ENCODE measurements at regions not wholly inside any gene's neighbourhood (a gene's known extent, or its start where the extent isn't known, plus 50 kb on each side); places are given as distances from the start of the nearest gene placed in this dataset.
"Not testable (repeated sequence)": the region's sequence is repeated elsewhere in the genome, so short reads cannot be mapped to it uniquely, and the experiment has no call there.

GRCh38 chr12:19623751-19624399 lies 184.6 kb downstream of the AEBP2 start:
- Histone ChIP-seq H3K27ac (ENCODE audit: low read depth, low read length) (no peak overlapping the region), H3K36me3 (ENCODE audit: control insufficient read depth in 3 of 3, insufficient read depth in 3 of 3, low read length in 3 of 3) (no peaks in the 10 kb centered on the region), H3K4me1 (ENCODE audit: control insufficient read depth in 3 of 3, insufficient read depth in 3 of 3, low read length in 3 of 3) (peaks cover 0 to 3% (median 0%) of the 10 kb centered on the region in 3 donors), H3K9ac (ENCODE audit: low read depth in 1 of 3, low read length in 3 of 3) (no peak overlapping the region), H3K27me3 (ENCODE audit: control insufficient read depth in 3 of 3, insufficient read depth in 3 of 3, low read length in 3 of 3) (no peaks in the 10 kb centered on the region), H3K4me3 (ENCODE audit: low read length in 3 of 3) (no peak overlapping the region), H3K9me3 (ENCODE audit: control insufficient read depth in 3 of 3, low read length in 3 of 3) (no peaks in the 10 kb centered on the region)

GRCh38 chr12:19624491-19624890 lies 185.2 kb downstream of the AEBP2 start:
- Histone ChIP-seq H3K4me1 (ENCODE audit: control insufficient read depth in 3 of 3, insufficient read depth in 3 of 3, low read length in 3 of 3) (peaks cover 0 to 3% (median 0%) of the 10 kb centered on the region in 3 donors), H3K9ac (ENCODE audit: low read depth in 1 of 3, low read length in 3 of 3) (no peak overlapping the region), H3K9me3 (ENCODE audit: control insufficient read depth in 3 of 3, low read length in 3 of 3) (no peaks in the 10 kb centered on the region), H3K36me3 (ENCODE audit: control insufficient read depth in 3 of 3, insufficient read depth in 3 of 3, low read length in 3 of 3) (no peaks in the 10 kb centered on the region), H3K27ac (ENCODE audit: low read depth, low read length) (no peak overlapping the region), H3K27me3 (ENCODE audit: control insufficient read depth in 3 of 3, insufficient read depth in 3 of 3, low read length in 3 of 3) (no peaks in the 10 kb centered on the region), H3K4me3 (ENCODE audit: low read length in 3 of 3) (no peak overlapping the region)

- not testable (repeated sequence) for H3K36me3 ChIP-seq (ENCODE audit: control insufficient read depth in 3 of 3, insufficient read depth in 3 of 3, low read length in 3 of 3); H3K27me3 ChIP-seq (ENCODE audit: control insufficient read depth in 3 of 3, insufficient read depth in 3 of 3, low read length in 3 of 3); H3K27ac ChIP-seq (ENCODE audit: low read depth, low read length); H3K4me3 ChIP-seq (ENCODE audit: low read length in 3 of 3); H3K4me1 ChIP-seq (ENCODE audit: control insufficient read depth in 3 of 3, insufficient read depth in 3 of 3, low read length in 3 of 3); H3K9ac ChIP-seq (ENCODE audit: low read depth in 1 of 3, low read length in 3 of 3); H3K9me3 ChIP-seq (ENCODE audit: control insufficient read depth in 3 of 3, low read length in 3 of 3)
These were observed 186.3 kb downstream of the AEBP2 start for GRCh38 chr12:19625551-19625950.

- Histone ChIP-seq H3K9ac (ENCODE audit: low read depth in 1 of 3, low read length in 3 of 3) (no peak overlapping the region), H3K9me3 (ENCODE audit: control insufficient read depth in 3 of 3, low read length in 3 of 3) (no peaks in the 10 kb centered on the region), H3K36me3 (ENCODE audit: control insufficient read depth in 3 of 3, insufficient read depth in 3 of 3, low read length in 3 of 3) (no peaks in the 10 kb centered on the region), H3K27ac (ENCODE audit: low read depth, low read length) (no peak overlapping the region), H3K27me3 (ENCODE audit: control insufficient read depth in 3 of 3, insufficient read depth in 3 of 3, low read length in 3 of 3) (no peaks in the 10 kb centered on the region), H3K4me3 (ENCODE audit: low read length in 3 of 3) (no peak overlapping the region), H3K4me1 (ENCODE audit: control insufficient read depth in 3 of 3, insufficient read depth in 3 of 3, low read length in 3 of 3) (peaks cover 0 to 3% (median 0%) of the 10 kb centered on the region in 3 donors)
These were observed 188.4 kb downstream of the AEBP2 start for GRCh38 chr12:19627719-19628118.

GRCh38 chr12:19630536-19630935 lies 191.2 kb downstream of the AEBP2 start:
- Histone ChIP-seq H3K27me3 (ENCODE audit: control insufficient read depth in 3 of 3, insufficient read depth in 3 of 3, low read length in 3 of 3) (no peaks in the 10 kb centered on the region), H3K36me3 (ENCODE audit: control insufficient read depth in 3 of 3, insufficient read depth in 3 of 3, low read length in 3 of 3) (no peaks in the 10 kb centered on the region), H3K27ac (ENCODE audit: low read depth, low read length) (no peak overlapping the region)

GRCh38 chr12:19633194-19633593 lies 193.9 kb downstream of the AEBP2 start:
- Histone ChIP-seq H3K4me1 (ENCODE audit: control insufficient read depth in 3 of 3, insufficient read depth in 3 of 3, low read length in 3 of 3) (no peaks in the 10 kb centered on the region), H3K4me3 (ENCODE audit: low read length in 3 of 3) (no peak overlapping the region), H3K36me3 (ENCODE audit: control insufficient read depth in 3 of 3, insufficient read depth in 3 of 3, low read length in 3 of 3) (no peaks in the 10 kb centered on the region), H3K27me3 (ENCODE audit: control insufficient read depth in 3 of 3, insufficient read depth in 3 of 3, low read length in 3 of 3) (no peaks in the 10 kb centered on the region), H3K9ac (ENCODE audit: low read depth in 1 of 3, low read length in 3 of 3) (no peak overlapping the region), H3K9me3 (ENCODE audit: control insufficient read depth in 3 of 3, low read length in 3 of 3) (no peaks in the 10 kb centered on the region), H3K27ac (ENCODE audit: low read depth, low read length) (no peak overlapping the region)

More at GRCh38 chr12:19630536-19630935, 191.2 kb downstream of the AEBP2 start:
- Histone ChIP-seq H3K9me3 (ENCODE audit: control insufficient read depth in 3 of 3, low read length in 3 of 3) (no peaks in the 10 kb centered on the region), H3K4me3 (ENCODE audit: low read length in 3 of 3) (no peak overlapping the region), H3K4me1 (ENCODE audit: control insufficient read depth in 3 of 3, insufficient read depth in 3 of 3, low read length in 3 of 3) (peaks cover 0 to 3% (median 0%) of the 10 kb centered on the region in 3 donors), H3K9ac (ENCODE audit: low read depth in 1 of 3, low read length in 3 of 3) (no peak overlapping the region)

- Histone ChIP-seq H3K4me3 (ENCODE audit: low read length in 3 of 3) (no peak overlapping the region), H3K4me1 (ENCODE audit: control insufficient read depth in 3 of 3, insufficient read depth in 3 of 3, low read length in 3 of 3) (no peaks in the 10 kb centered on the region), H3K9ac (ENCODE audit: low read depth in 1 of 3, low read length in 3 of 3) (no peak overlapping the region), H3K36me3 (ENCODE audit: control insufficient read depth in 3 of 3, insufficient read depth in 3 of 3, low read length in 3 of 3) (no peaks in the 10 kb centered on the region), H3K27me3 (ENCODE audit: control insufficient read depth in 3 of 3, insufficient read depth in 3 of 3, low read length in 3 of 3) (no peaks in the 10 kb centered on the region), H3K9me3 (ENCODE audit: control insufficient read depth in 3 of 3, low read length in 3 of 3) (no peaks in the 10 kb centered on the region), H3K27ac (ENCODE audit: low read depth, low read length) (no peak overlapping the region)
These were observed 194.3 kb downstream of the AEBP2 start for GRCh38 chr12:19633641-19634040.

GRCh38 chr12:19639781-19640415 lies 200.6 kb downstream of the AEBP2 start:
- Histone ChIP-seq H3K4me1 (ENCODE audit: control insufficient read depth in 3 of 3, insufficient read depth in 3 of 3, low read length in 3 of 3) (peaks cover 0 to 9% (median 2%) of the 10 kb centered on the region in 3 donors), H3K27me3 (ENCODE audit: control insufficient read depth in 3 of 3, insufficient read depth in 3 of 3, low read length in 3 of 3) (no peaks in the 10 kb centered on the region), H3K36me3 (ENCODE audit: control insufficient read depth in 3 of 3, insufficient read depth in 3 of 3, low read length in 3 of 3) (no peaks in the 10 kb centered on the region), H3K4me3 (ENCODE audit: low read length in 3 of 3) (no peak overlapping the region), H3K9ac (ENCODE audit: low read depth in 1 of 3, low read length in 3 of 3) (no peak overlapping the region), H3K27ac (ENCODE audit: low read depth, low read length) (no peak overlapping the region), H3K9me3 (ENCODE audit: control insufficient read depth in 3 of 3, low read length in 3 of 3) (no peaks in the 10 kb centered on the region)

- Histone ChIP-seq H3K27ac (ENCODE audit: low read depth, low read length) (no peak overlapping the region), H3K9ac (ENCODE audit: low read depth in 1 of 3, low read length in 3 of 3) (no peak overlapping the region), H3K4me3 (ENCODE audit: low read length in 3 of 3) (no peak overlapping the region), H3K4me1 (ENCODE audit: control insufficient read depth in 3 of 3, insufficient read depth in 3 of 3, low read length in 3 of 3) (peaks cover 0 to 9% (median 2%) of the 10 kb centered on the region in 3 donors), H3K9me3 (ENCODE audit: control insufficient read depth in 3 of 3, low read length in 3 of 3) (no peaks in the 10 kb centered on the region), H3K27me3 (ENCODE audit: control insufficient read depth in 3 of 3, insufficient read depth in 3 of 3, low read length in 3 of 3) (no peaks in the 10 kb centered on the region), H3K36me3 (ENCODE audit: control insufficient read depth in 3 of 3, insufficient read depth in 3 of 3, low read length in 3 of 3) (no peaks in the 10 kb centered on the region)
These were observed 202.2 kb downstream of the AEBP2 start for GRCh38 chr12:19641235-19642080.

- Histone ChIP-seq H3K36me3 (ENCODE audit: control insufficient read depth in 3 of 3, insufficient read depth in 3 of 3, low read length in 3 of 3) (no peaks in the 10 kb centered on the region), H3K9me3 (ENCODE audit: control insufficient read depth in 3 of 3, low read length in 3 of 3) (no peaks in the 10 kb centered on the region)
These were observed 203.1 kb downstream of the AEBP2 start for GRCh38 chr12:19642345-19642744.

More at GRCh38 chr12:19642345-19642744, 203.1 kb downstream of the AEBP2 start:
- H3K27ac ChIP-seq (ENCODE audit: low read depth, low read length): no peak overlapping the region
- H3K27me3 ChIP-seq (ENCODE audit: control insufficient read depth in 3 of 3, insufficient read depth in 3 of 3, low read length in 3 of 3): no peaks in the 10 kb centered on the region
- no peak overlapping the region for H3K9ac ChIP-seq (ENCODE audit: low read depth in 1 of 3, low read length in 3 of 3)
- peaks cover 0 to 9% (median 2%) of the 10 kb centered on the region in 3 donors for H3K4me1 ChIP-seq (ENCODE audit: control insufficient read depth in 3 of 3, insufficient read depth in 3 of 3, low read length in 3 of 3)
- no peak overlapping the region for H3K4me3 ChIP-seq (ENCODE audit: low read length in 3 of 3)

Data from skeletal muscle tissue (tissue), 3 donors.